HepG2 (cell line): ENCODE measurements at regions not wholly inside any gene's neighbourhood (a gene's known extent, or its start where the extent isn't known, plus 50 kb on each side); places are given as distances from the start of the nearest gene placed in this dataset.

Source experiments
- ATAC-seq: fragments of 200-7000 bp; cut with Tn5 transposase; 3 replicates; pipeline ENCODE4 v1.9.1; 2020; ENCODE audit warnings: mild to moderate bottlenecking, moderate library complexity
- BruUV-seq: library from RNA; stranded (reverse); fragments of 400-500 nt; replicated peaks from 2 replicates; lab custom pipeline; 2021; lab: Mats Ljungman, UMichigan
- CTCF ChIA-PET: fragments of 300-600 bp; formaldehyde crosslinking; extraction: SDS; loops from one replicate; lab custom pipeline; 2021; ENCODE audit warnings: low total read pairs, inconsistent platforms, low intra/inter-chr PET ratio; lab: Yijun Ruan, JAX
- POLR2A ChIA-PET: fragments of 350-600 bp; sonication (Branson Sonifier 250); formaldehyde crosslinking; loops from one replicate; lab custom pipeline; 2020; ENCODE audit warnings: antibody characterized with exemption, inconsistent platforms; lab: Yijun Ruan, JAX
- DNase-seq: peaks from one replicate; pipeline ENCODE4 v3.0.0-alpha.2; 2015; ENCODE audit warnings: low spot score
- FAIRE-seq: peaks from 3 replicates; lab custom pipeline; 2011; peaks lifted over from hg19 to GRCh38; lab: Jason Lieb, UNC
- H2AFZ ChIP-seq: one replicate; pipeline ENCODE4 v1.6.1; 2011; ENCODE audit warnings: low read length, inconsistent platforms
- H3K27ac ChIP-seq: fragments of 300-600 bp; 3 replicates; pipeline ENCODE4 v1.8.0; 2011; ENCODE audit warnings: mixed run types, mild to moderate bottlenecking, mixed read lengths, low read length, inconsistent platforms; ENCODE audit not compliant: insufficient read depth; ENCODE audit errors: extremely low read length
- H3K27me3 ChIP-seq, 2 experiments: fragments of 200-600 bp in 1 of 2; 2 replicates in 1 of 2; 3 replicates in 1 of 2; pipeline versions ENCODE4 v1.6.0 to v1.8.0; 2011; ENCODE audit warnings: low read length in 2 of 2, mild to moderate bottlenecking in 2 of 2, moderate library complexity in 2 of 2, inconsistent platforms in 1 of 2; ENCODE audit not compliant: insufficient read depth in 2 of 2, control insufficient read depth in 1 of 2
- H3K36me3 ChIP-seq, 2 experiments: fragments of 200-600 bp in 1 of 2; replicated peaks in 1 of 2; 2 replicates in 1 of 2; 3 replicates in 1 of 2; pipeline versions ENCODE4 v1.5.1 to v1.8.0; 2011; ENCODE audit warnings: low read length in 2 of 2, inconsistent platforms in 1 of 2; ENCODE audit not compliant: insufficient read depth in 2 of 2, control insufficient read depth in 1 of 2
- H3K4me1 ChIP-seq: 2 replicates; pipeline ENCODE4 v1.5.1; 2012; ENCODE audit warnings: low read length, inconsistent platforms; ENCODE audit not compliant: insufficient read depth
- H3K4me2 ChIP-seq: 2 replicates; pipeline ENCODE4 v1.6.0; 2011; ENCODE audit warnings: low read depth, low read length, inconsistent platforms
- H3K4me3 ChIP-seq, 3 experiments: fragments of 200-600 bp in 1 of 3; sonication (generic), shearing (Covaris generic) in 1 of 3; replicated peaks in 1 of 3; 2 replicates each; pipeline ENCODE4 v1.5.1; 2011 to 2016; ENCODE audit warnings: low read length in 3 of 3, inconsistent platforms in 2 of 3, low read depth in 2 of 3, mild to moderate bottlenecking in 2 of 3, control low read depth in 1 of 3, mixed read lengths in 1 of 3; ENCODE audit not compliant: insufficient read depth in 1 of 3
- H3K79me2 ChIP-seq: one replicate; pipeline ENCODE4 v1.6.1; 2011; ENCODE audit warnings: low read length, inconsistent platforms; ENCODE audit not compliant: insufficient read depth
- H3K9ac ChIP-seq: 2 replicates; pipeline ENCODE4 v1.6.0; 2011; ENCODE audit warnings: mild to moderate bottlenecking, low read depth, low read length, inconsistent platforms; ENCODE audit not compliant: insufficient read depth
- H3K9me3 ChIP-seq: 2 replicates; pipeline ENCODE4 v1.5.1; 2012; ENCODE audit warnings: mild to moderate bottlenecking, low read length
- H4K20me1 ChIP-seq: 2 replicates; pipeline ENCODE4 v1.6.0; 2011; ENCODE audit warnings: inconsistent platforms, mild to moderate bottlenecking, low read length, moderate library complexity; ENCODE audit not compliant: insufficient read depth
- DPF2 ChIP-seq: sonication (generic); formaldehyde crosslinking; IDR thresholded peaks from 2 replicates; pipeline ENCODE4 v1.4.0; 2020; ENCODE audit warnings: mild to moderate bottlenecking, low read depth, missing genetic modification reagents, borderline replicate concordance
- EEA1 ChIP-seq: sonication (generic); formaldehyde crosslinking; IDR thresholded peaks from 2 replicates; pipeline ENCODE4 v1.5.1; 2020; ENCODE audit warnings: mild to moderate bottlenecking, missing genetic modification reagents, borderline replicate concordance
- ETV5 ChIP-seq: IDR thresholded peaks from 2 replicates; pipeline ENCODE4 v1.6.1; 2018; ENCODE audit warnings: missing biosample characterization, missing genetic modification reagents, inconsistent platforms, borderline replicate concordance
- SSRP1 ChIP-seq: IDR thresholded peaks from 2 replicates; pipeline ENCODE4 v1.6.1; 2016; ENCODE audit warnings: control low read depth
- THAP8 ChIP-seq: sonication (generic); formaldehyde crosslinking; IDR thresholded peaks from 2 replicates; pipeline ENCODE4 v1.5.1; 2020; ENCODE audit warnings: missing genetic modification reagents, mild to moderate bottlenecking, borderline replicate concordance
- XBP1 ChIP-seq: sonication (generic); formaldehyde crosslinking; IDR thresholded peaks from 2 replicates; pipeline ENCODE4 v1.5.0; 2020; ENCODE audit warnings: missing genetic modification reagents
- ZNF12 ChIP-seq: sonication (generic); formaldehyde crosslinking; IDR thresholded peaks from 2 replicates; pipeline ENCODE4 v1.5.0; 2020; ENCODE audit warnings: missing genetic modification reagents
- ZNF577 ChIP-seq: sonication (generic); formaldehyde crosslinking; IDR thresholded peaks from 2 replicates; pipeline ENCODE4 v1.4.0; 2020; ENCODE audit warnings: mild to moderate bottlenecking, low read depth, missing genetic modification reagents, borderline replicate concordance
- ZNF800 ChIP-seq: sonication (generic); formaldehyde crosslinking; IDR thresholded peaks from 2 replicates; pipeline ENCODE4 v1.4.0; 2020; ENCODE audit warnings: missing genetic modification reagents
- WGBS: methylation state at CpG from one replicate; pipeline ENCODE4 v1.1.6; 2017; ENCODE audit warnings: low lambda C conversion rate; 5-methylcytosine and 5-hydroxymethylcytosine counted together
- in situ Hi-C: cut with HindIII; loops from 2 replicates; pipeline ENCODE4 v1.10.0; 2017; ENCODE audit warnings: low pct_unique_long_range_greater_than_20kb; ENCODE audit not compliant: extremely low pct_ligation_motif_present
- intact Hi-C: fragments of 100-400 bp; cut with micrococcal nuclease; formaldehyde crosslinking; loops from one replicate; pipeline ENCODE4 v1.10.0; 2022; ENCODE audit not compliant: unreplicated experiment

GRCh38 chr7:131272086-131272485 lies 55.6 kb upstream of the MKLN1 start:
- ChIA-PET CTCF (no interaction called here), POLR2A (no interaction called here)
- Histone ChIP-seq H3K4me3 (no peak overlapping the region), H3K79me2 (no peaks in the 10 kb centered on the region), H3K4me1 (peaks cover 5% of the 10 kb centered on the region; the same call in 1 of the 2 replicates), H3K27me3 (peaks cover 0 to 2% of the 10 kb centered on the region in 2 experiments; a peak in 1 of 5 replicates), H3K9me3 (no peaks in the 10 kb centered on the region), H3K4me2 (no peak overlapping the region), H3K27ac (no peak overlapping the region), H4K20me1 (no peaks in the 10 kb centered on the region), H3K36me3 (no peaks in the 10 kb centered on the region), H2AFZ (no peak overlapping the region), H3K9ac (no peak overlapping the region)
- in situ Hi-C loops, result no loop called here
- intact Hi-C loops, result no loop called here
- no TSS peak for BruUV-seq
- FAIRE-seq (no peak), DNase-seq (no peak), ATAC-seq (no peak)
- TF ChIP-seq ZNF12 (CRISPR knock-in tag) (peak; percentile 95), DPF2 (CRISPR knock-in tag) (no peak)
- WGBS, result 60% methylated on average over 1 of the region's 1 CpG

GRCh38 chr7:131274986-131275385 lies 52.7 kb upstream of the MKLN1 start:
- intact Hi-C loops (no loop called here), in situ Hi-C loops (no loop called here)
- Histone ChIP-seq H3K4me3 (no peak overlapping the region), H3K36me3 (no peaks in the 10 kb centered on the region), H3K27ac (no peak overlapping the region), H3K4me1 (peaks cover 5% of the 10 kb centered on the region; the same call in 1 of the 2 replicates), H4K20me1 (no peaks in the 10 kb centered on the region), H2AFZ (no peak overlapping the region), H3K9me3 (no peaks in the 10 kb centered on the region), H3K79me2 (no peaks in the 10 kb centered on the region), H3K9ac (no peak overlapping the region), H3K4me2 (no peak overlapping the region), H3K27me3 (peaks cover 0 to 2% of the 10 kb centered on the region in 2 experiments; a peak in 1 of 5 replicates)
- ATAC-seq (no peak), FAIRE-seq (no peak), DNase-seq (no peak)
- BruUV-seq, result no TSS peak
- 6% methylated on average over 2 of the region's 2 CpGs for WGBS
- POLR2A ChIA-PET, result no interaction called here
- CTCF ChIA-PET, result no interaction called here
- no peak for TF ChIP-seq XBP1 (CRISPR knock-in tag)
- no peak for TF ChIP-seq THAP8
- no peak for TF ChIP-seq ETV5
- TF ChIP-seq ZNF800 (CRISPR knock-in tag), result no peak
- TF ChIP-seq EEA1 (CRISPR knock-in tag), result no peak
- TF ChIP-seq ZNF577 (CRISPR knock-in tag), result no peak
- TF ChIP-seq SSRP1 (CRISPR knock-in tag), result no peak
